Vagina (tissue), 2 donors: ENCODE measurements at regions not wholly inside any gene's neighbourhood (a gene's known extent, or its start where the extent isn't known, plus 50 kb on each side); places are given as distances from the start of the nearest gene placed in this dataset.
A peak's percentile ranks its signal among the peaks of the same experiment; 100 is the strongest.

Source experiments
- DNase-seq, 2 donors: peaks; one replicate each; pipeline ENCODE4 v3.0.0-alpha.2; 2017; ENCODE audit errors: extremely low spot score in 2 of 2
- H3K27ac ChIP-seq: fragments of 200-600 bp; sonication (generic); one replicate; pipeline ENCODE4 v1.5.1; 2019
- H3K27me3 ChIP-seq: fragments of 200-600 bp; sonication (generic); one replicate; pipeline ENCODE4 v1.5.1; 2019
- H3K36me3 ChIP-seq, 2 donors: fragments of 200-600 bp; sonication (generic); one replicate each; pipeline ENCODE4 v1.5.1; 2017 to 2019
- H3K4me1 ChIP-seq: fragments of 200-600 bp; sonication (generic); one replicate; pipeline ENCODE4 v1.5.1; 2019
- H3K4me3 ChIP-seq, 2 donors: fragments of 200-600 bp; sonication (generic); 1 replicate in 1 of 2; 2 replicates in 1 of 2; pipeline ENCODE4 v1.5.1; 2016 to 2019
- H3K9me3 ChIP-seq: fragments of 200-600 bp; sonication (generic); one replicate; pipeline ENCODE4 v1.5.1; 2019
- POLR2A ChIP-seq, 2 donors: fragments of 450-650 bp; IDR thresholded peaks; one replicate each; pipeline ENCODE4 v1.6.1; 2017; ENCODE audit warnings: antibody characterized with exemption in 2 of 2, mild to moderate bottlenecking in 2 of 2, moderate library complexity in 2 of 2
- POLR2AphosphoS5 ChIP-seq, 2 donors: sonication (generic); formaldehyde crosslinking; IDR thresholded peaks; one replicate each; pipeline ENCODE4 v1.9.0; 2017; ENCODE audit warnings: antibody characterized with exemption in 2 of 2, mild to moderate bottlenecking in 2 of 2, low read depth in 1 of 2; ENCODE audit not compliant: insufficient read depth in 1 of 2
- intact Hi-C: fragments of 100-400 bp; cut with DNase I; formaldehyde crosslinking; loops from one replicate; pipeline ENCODE4 v1.15.1; 2023
- TF ChIP-seq, protein P1 (sequence below), 3 experiments: fragments of 450-650 bp in 2 of 3; fragments of 200-600 bp in 1 of 3; sonication (generic) in 1 of 3; IDR thresholded peaks; one replicate each; pipeline ENCODE4 v1.5.1; 2017 to 2019; ENCODE audit warnings: antibody characterized with exemption in 3 of 3, mild to moderate bottlenecking in 2 of 3, moderate library complexity in 2 of 3

DNA sequence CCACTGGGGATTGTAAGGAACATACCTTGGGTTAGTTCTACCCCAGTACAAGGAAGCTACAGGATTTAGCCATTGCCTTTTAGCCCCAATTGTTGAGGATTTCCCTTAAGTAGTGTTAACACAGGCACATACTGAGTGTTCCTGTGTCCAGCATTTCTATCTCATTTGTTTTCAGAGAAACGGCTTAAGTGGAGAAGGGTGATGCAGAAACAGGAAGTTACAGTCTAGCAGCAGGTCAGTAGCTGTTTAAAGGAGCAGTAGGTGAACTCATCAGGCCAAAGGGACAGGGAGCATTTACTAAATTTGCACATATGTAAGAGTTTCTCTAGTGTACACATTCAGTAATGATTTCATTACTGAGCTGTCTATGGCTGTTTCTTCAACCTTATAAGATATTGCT is 644.2 kb upstream of the GJE1 start:
- intact Hi-C loops: no loop called here
- no peak for DNase-seq
- TF ChIP-seq, protein P1, sequence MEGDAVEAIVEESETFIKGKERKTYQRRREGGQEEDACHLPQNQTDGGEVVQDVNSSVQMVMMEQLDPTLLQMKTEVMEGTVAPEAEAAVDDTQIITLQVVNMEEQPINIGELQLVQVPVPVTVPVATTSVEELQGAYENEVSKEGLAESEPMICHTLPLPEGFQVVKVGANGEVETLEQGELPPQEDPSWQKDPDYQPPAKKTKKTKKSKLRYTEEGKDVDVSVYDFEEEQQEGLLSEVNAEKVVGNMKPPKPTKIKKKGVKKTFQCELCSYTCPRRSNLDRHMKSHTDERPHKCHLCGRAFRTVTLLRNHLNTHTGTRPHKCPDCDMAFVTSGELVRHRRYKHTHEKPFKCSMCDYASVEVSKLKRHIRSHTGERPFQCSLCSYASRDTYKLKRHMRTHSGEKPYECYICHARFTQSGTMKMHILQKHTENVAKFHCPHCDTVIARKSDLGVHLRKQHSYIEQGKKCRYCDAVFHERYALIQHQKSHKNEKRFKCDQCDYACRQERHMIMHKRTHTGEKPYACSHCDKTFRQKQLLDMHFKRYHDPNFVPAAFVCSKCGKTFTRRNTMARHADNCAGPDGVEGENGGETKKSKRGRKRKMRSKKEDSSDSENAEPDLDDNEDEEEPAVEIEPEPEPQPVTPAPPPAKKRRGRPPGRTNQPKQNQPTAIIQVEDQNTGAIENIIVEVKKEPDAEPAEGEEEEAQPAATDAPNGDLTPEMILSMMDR (IDR thresholded peaks at IDR 0.05): no peak
- no peak for TF ChIP-seq POLR2AphosphoS5 (IDR thresholded peaks at IDR 0.05; ENCODE audit: insufficient read depth in 1 of 2, low read depth in 1 of 2)
- no peak for TF ChIP-seq POLR2A (IDR thresholded peaks at IDR 0.05)
- H3K4me1 ChIP-seq: peaks cover 11% of the 10 kb centered on the region
- H3K27me3 ChIP-seq: no peaks in the 10 kb centered on the region
- no peaks in the 10 kb centered on the region for H3K9me3 ChIP-seq
- H3K27ac ChIP-seq: no peak overlapping the region
- H3K4me3 ChIP-seq: no peak overlapping the region
- no peaks in the 10 kb centered on the region for H3K36me3 ChIP-seq

DNA sequence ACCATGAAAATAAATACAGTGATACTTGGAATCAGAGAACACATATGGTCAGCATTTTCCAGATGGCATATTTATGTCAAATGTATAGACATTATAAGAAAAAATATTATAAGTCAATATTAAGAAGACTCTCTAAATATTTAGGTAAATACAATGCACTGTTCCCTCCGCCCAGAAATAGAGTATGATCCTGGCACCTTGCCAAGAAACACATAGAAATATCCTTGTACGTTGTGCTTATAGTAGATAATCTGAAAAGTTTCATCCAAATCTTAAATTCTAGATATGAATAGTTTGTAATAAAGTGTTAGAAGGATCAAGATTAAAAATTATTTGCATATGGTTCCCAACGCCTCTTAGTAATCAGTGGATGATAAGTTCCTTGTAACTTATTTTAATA is 645.8 kb upstream of the GJE1 start:
- H3K27me3 ChIP-seq: no peaks in the 10 kb centered on the region
- no peaks in the 10 kb centered on the region for H3K9me3 ChIP-seq
- TF ChIP-seq, protein P1 (IDR thresholded peaks at IDR 0.05): no peak
- no peak for TF ChIP-seq POLR2A (IDR thresholded peaks at IDR 0.05)
- no peak for TF ChIP-seq POLR2AphosphoS5 (IDR thresholded peaks at IDR 0.05; ENCODE audit: insufficient read depth in 1 of 2, low read depth in 1 of 2)
- intact Hi-C loops: no loop called here
- no peak overlapping the region for H3K27ac ChIP-seq
- H3K4me1 ChIP-seq: peaks cover 11% of the 10 kb centered on the region
- no peak for DNase-seq
- H3K4me3 ChIP-seq: no peak overlapping the region
- no peaks in the 10 kb centered on the region for H3K36me3 ChIP-seq

DNA sequence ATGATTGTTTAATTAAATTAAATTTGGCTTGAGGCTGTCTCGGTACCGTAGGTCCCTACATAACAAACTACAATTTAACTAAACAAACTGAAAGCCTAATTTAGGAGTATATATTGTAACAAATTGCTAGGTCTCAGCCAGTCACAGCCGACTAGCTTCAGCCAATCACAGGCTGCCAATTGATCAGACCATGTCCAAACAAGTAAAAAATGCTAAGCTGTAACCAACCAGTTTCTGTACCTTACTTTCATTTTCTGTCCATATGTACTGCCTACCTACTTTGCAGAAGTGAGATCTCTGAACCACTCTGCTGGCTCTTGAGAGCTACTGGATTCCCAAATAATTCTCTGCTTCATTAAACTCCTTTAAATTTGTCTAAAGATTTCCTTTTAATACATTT is 648.0 kb upstream of the GJE1 start:
- H3K9me3 ChIP-seq: no peaks in the 10 kb centered on the region
- intact Hi-C loops: no loop called here
- no peak overlapping the region for H3K4me3 ChIP-seq
- H3K4me1 ChIP-seq: peaks cover 11% of the 10 kb centered on the region
- H3K27ac ChIP-seq: peak overlapping the region; percentile 37
- no peak for DNase-seq
- H3K27me3 ChIP-seq: no peaks in the 10 kb centered on the region
- no peaks in the 10 kb centered on the region for H3K36me3 ChIP-seq
- no peak for TF ChIP-seq POLR2AphosphoS5 (IDR thresholded peaks at IDR 0.05; ENCODE audit: insufficient read depth in 1 of 2, low read depth in 1 of 2)

DNA sequence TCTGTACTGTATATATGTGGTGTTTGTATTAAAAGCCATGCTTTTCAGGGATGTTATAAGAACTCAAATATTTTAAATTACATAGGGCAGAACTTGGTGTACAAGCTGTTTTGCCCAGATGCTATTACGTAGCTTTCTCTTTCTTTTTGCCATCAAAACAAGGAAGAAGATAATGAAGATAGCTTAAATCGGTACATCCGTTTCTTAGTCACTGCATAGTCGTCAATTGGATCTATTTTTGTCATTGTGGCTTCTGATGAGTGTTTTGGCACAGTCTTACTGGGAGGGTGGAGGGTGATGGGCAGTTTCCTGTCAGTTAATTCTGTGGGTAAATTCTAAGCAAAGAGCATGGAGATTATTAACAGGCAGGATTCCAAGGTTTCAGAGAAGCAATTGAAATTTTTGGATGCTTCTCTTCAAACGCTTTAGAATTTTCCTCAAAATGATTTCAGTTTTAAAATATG is 649.1 kb upstream of the GJE1 start:
- peak in 1 of 2 donors; percentile 64 for TF ChIP-seq POLR2AphosphoS5 (IDR thresholded peaks at IDR 0.05; ENCODE audit: insufficient read depth in 1 of 2, low read depth in 1 of 2)
- TF ChIP-seq POLR2A (IDR thresholded peaks at IDR 0.05): no peak
- TF ChIP-seq, protein P1 (IDR thresholded peaks at IDR 0.05): no peak
- H3K27me3 ChIP-seq: no peaks in the 10 kb centered on the region
- peak overlapping the region; percentile 9 to 32 for H3K4me3 ChIP-seq
- H3K27ac ChIP-seq: peak overlapping the region; percentile 37
- no peak for DNase-seq
- no peaks in the 10 kb centered on the region for H3K36me3 ChIP-seq
- peaks cover 11% of the 10 kb centered on the region for H3K4me1 ChIP-seq
- no peaks in the 10 kb centered on the region for H3K9me3 ChIP-seq
- intact Hi-C loops: no loop called here

DNA sequence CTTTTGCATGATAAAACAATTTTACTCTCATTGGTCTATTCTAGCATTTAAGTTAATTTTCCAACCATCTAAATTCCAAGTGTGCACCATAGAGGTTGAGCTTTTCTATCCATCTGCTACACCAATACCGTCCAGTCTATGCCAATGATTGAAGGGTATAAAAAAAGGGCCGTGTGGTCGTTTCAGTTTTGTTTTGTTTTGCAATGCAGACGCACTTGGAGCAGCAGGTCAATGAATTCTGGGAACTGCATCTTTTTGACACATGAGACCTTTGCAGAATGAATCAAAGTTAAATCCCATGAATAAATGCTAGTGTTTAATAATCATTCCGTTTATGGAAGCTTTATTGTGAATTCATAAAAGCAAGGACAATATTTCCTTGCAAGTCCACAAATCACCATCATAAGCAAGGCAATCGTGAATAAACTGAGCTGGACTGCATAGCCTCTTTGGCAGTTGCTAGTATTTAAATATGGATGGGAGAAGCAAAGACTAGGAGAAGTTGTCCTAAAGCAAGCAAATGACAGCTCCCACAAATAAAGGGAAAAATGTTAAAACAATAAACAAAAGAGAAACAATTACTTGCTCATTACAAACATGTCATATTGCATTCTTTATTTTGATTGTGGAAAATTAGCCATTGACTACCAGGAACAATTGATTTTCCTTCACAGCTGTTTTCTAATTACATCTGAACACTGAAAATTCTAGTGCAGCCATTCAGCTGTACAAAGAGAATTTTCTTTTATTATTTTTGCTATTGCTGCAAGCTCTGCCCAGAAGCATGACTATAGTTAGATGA is 649.7 kb upstream of the GJE1 start:
- peak overlapping the region; percentile 37 for H3K27ac ChIP-seq

More for the DNA sequence above, 649.7 kb upstream of the GJE1 start:
- TF ChIP-seq, protein P1 (IDR thresholded peaks at IDR 0.05): no peak
- no peak for TF ChIP-seq POLR2AphosphoS5 (IDR thresholded peaks at IDR 0.05; ENCODE audit: insufficient read depth in 1 of 2, low read depth in 1 of 2)
- no peak for TF ChIP-seq POLR2A (IDR thresholded peaks at IDR 0.05)
- intact Hi-C loops: no loop called here
- Histone ChIP-seq H3K4me3 (peak overlapping the region; percentile 14 to 32), H3K36me3 (no peaks in the 10 kb centered on the region), H3K9me3 (no peaks in the 10 kb centered on the region), H3K27me3 (no peaks in the 10 kb centered on the region), H3K4me1 (peaks cover 11% of the 10 kb centered on the region)
- DNase-seq: no peak
